Adrenal gland (tissue), 5 donors: ENCODE measurements at regions not wholly inside any gene's neighbourhood (a gene's known extent, or its start where the extent isn't known, plus 50 kb on each side); places are given as distances from the start of the nearest gene placed in this dataset.
"Not testable (repeated sequence)": the region's sequence is repeated elsewhere in the genome, so short reads cannot be mapped to it uniquely, and the experiment has no call there.

Experiments
- CTCF ChIP-seq, 6 experiments: fragments of 450-650 bp in 4 of 6; fragments of 200-600 bp in 2 of 6; sonication (generic) in 1 of 6; IDR thresholded peaks; 1 replicate in 5 of 6; 2 replicates in 1 of 6; pipeline versions ENCODE4 v1.5.1 to v1.8.0; 2016 to 2021; ENCODE audit warnings: antibody characterized with exemption in 6 of 6, mild to moderate bottlenecking in 2 of 6, moderate library complexity in 1 of 6
- POLR2A ChIP-seq, 2 donors: fragments of 450-650 bp; IDR thresholded peaks; one replicate each; pipeline ENCODE4 v1.6.1; 2017; ENCODE audit warnings: antibody characterized with exemption in 2 of 2, mild to moderate bottlenecking in 2 of 2, moderate library complexity in 1 of 2
- donor health status: DM: no; HTN: no; CAD: no.

GRCh38 chr1:143903899-143904621 is 67.7 kb downstream of the FAM72C start:
- TF ChIP-seq CTCF (IDR thresholded peaks at IDR 0.05), result not testable (repeated sequence)
- peak in 1 of 2 donors; percentile 61 for TF ChIP-seq POLR2A (IDR thresholded peaks at IDR 0.05)
